ENCODE measurements at regions not wholly inside any gene's neighbourhood (a gene's known extent, or its start where the extent isn't known, plus 50 kb on each side); places are given as distances from the start of the nearest gene placed in this dataset.

DNA sequence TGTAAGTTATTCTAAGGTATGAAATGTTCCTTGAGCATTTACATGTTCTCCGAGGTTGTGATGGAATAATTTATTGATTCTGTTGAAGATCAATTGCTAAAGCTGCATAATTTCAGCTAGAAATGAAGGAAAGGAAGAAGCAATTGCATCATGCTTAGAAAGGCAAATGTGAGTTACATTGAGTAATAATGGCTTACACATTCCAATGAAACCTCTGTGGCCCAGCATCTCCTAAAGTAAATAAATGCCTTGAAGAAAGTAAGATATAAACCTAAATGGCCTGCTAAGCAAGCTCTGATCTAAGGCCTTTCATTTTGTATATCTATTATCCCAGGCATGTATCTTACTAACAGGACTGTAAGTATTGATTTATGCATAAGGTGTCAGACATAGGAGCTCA is 677.3 kb upstream of the RGMB start:
- DNase-seq, result no peak

- no peak for DNase-seq
Measured at GRCh38 chr5:98099448-98100105, 673.9 kb upstream of the RGMB start.

DNA sequence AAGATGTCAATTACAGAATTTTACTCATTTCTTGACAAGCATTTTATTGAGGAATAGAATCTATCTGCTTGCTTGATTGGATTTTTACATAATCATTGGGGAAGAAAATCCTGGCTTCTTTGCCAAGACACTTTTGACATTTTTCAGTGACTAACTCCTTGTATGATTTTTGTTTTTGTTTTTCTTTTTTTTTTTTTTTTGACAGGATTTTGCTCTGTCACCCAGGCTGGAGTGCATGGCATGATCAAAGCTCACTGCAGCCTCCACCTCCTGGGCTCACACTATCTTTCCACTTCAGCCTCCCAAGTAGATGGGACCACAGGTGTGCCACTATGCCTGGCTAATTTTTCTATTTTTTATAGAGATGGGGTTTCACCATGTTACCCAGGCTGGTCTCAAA is 672.3 kb upstream of the RGMB start:
- DNase-seq, result no peak

DNA sequence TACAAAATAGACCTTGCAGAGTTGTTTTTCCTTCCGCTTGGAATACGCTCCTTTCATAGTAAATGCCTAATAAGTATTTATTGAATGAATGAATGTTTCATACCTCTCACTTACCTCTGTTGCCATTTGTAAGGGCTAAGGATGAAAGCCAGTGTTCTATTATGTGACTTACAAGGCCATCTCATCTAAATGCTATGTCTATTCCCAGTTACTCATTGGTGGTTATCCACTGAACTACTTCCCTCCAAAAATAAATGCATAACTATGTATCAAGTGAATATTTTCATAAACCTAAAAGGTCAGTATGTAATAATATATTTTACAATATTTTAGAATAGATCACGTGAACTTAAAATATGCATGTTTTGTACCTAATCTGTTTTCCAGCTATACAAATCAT is 670.5 kb upstream of the RGMB start:
- no peak for DNase-seq

DNA sequence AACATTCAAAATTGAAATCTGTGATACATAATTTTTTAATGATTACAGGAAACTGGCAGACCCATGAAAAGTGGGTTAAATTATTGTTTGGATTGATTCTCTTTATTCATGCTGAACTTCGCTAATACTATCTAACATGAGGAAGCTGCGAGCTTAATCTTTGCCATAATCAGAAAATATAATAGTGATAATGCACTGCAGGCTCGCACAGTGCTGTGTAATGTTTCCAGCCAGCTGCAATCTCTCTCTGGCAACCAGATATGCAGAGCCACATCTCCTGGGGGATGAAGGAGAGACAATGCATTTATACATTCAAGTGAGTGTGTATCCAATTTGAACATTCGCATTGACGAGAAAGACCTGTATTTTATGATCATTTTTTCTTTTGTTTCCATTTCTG is 669.7 kb upstream of the RGMB start:
- no peak for DNase-seq

DNA sequence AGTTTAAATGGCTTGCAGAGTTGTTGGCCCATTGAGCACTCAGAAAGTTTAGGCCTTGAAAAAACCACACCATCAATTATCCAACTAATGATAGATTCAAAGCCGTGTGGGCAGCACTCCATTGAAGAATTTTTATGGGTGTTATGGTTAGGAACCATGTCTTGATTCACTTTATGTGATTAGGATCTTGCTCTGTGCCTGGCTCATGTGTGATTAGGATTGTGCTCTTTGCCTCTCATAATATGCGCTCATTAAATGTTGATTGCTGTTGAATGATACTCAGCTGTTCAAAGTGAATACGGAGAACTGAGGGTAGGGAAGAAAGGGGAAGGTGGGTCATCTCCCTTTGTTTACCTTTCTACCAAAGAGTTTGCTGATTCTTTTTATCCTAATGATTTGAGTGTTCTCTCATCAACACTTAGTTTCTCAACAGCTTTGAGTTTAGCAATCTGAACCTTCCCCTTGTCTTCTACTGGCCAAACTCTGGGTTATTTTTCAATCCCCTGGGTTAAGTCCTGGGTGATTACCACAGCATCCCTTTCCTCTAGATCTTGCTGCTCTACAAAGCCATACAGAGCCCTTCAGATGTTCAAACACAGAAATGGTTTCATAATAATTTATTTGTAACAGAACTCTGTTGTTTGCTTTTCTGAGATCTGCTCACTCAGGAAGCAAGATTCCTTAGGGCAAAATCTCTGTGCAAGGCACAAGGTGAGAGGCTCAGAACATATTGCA is 668.8 kb upstream of the RGMB start:
- DNase-seq, result no peak

GRCh38 chr5:98105681-98106080 is 667.8 kb upstream of the RGMB start:
- DNase-seq, result no peak

GRCh38 chr5:98106116-98107031 is 667.1 kb upstream of the RGMB start:
- DNase-seq, result no peak

DNA sequence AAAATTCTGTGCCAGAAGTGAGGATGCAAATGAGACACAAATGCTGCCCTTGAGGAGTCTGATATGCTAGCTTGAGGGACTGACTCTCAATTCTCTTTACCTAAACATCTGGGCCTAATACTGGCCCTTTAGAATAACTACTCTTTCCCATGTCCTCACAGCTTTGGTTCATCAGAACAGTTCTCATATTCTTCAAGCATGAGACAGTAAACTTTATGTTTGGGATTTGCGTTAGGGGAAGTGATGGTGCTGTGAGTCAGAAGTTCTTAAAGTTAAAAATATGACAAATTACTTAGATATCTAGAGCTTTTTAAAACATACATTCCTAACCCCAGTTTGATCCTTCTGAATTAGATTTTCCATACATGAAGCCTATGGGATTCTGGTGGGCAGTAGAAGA is 665.0 kb upstream of the RGMB start:
- DNase-seq, result no peak

DNA sequence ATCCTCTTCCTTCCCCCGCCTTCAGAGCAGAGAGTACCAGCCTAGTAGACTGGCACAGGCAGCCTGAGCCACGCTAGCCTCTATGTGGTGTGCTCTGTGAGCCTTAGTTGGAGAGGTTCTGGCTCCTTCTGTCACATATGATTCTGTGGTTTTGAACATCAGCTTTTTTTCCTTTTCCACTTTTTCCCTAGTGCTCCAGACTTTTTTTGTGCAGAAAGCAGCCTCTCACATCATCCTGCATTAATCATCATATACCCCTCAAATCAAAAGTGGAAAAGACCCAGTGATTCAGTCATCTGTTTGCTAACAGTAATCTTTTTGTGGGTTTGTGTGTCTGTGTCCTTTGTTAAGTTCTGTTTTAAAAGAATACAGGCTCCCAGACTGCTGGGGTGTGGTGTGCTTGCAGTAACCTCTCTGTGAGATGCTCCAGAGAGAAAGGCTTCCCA is 663.9 kb upstream of the RGMB start:
- no peak for DNase-seq

- DNase-seq, result no peak
Measured at GRCh38 chr5:98110282-98110691, 663.2 kb upstream of the RGMB start.

DNA sequence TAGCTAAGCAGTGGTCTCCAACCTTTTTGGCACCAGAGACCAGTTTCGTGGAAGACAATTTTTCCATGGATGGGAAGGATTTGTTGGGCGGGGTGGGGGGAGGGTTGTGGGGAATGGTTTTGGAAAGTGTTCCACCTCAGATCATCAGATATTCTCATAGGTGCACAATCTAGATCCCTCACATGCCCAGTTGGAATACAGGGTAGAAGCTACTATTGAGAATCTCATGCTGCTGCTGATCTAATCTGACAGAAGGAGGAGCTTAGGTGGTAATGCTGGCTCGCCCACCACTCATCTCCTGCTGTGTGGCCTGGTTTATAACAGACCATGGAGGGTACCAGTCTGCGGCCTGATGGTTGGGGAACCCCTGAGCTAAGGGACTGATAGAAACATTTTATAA is 662.7 kb upstream of the RGMB start:
- DNase-seq, result no peak

DNA sequence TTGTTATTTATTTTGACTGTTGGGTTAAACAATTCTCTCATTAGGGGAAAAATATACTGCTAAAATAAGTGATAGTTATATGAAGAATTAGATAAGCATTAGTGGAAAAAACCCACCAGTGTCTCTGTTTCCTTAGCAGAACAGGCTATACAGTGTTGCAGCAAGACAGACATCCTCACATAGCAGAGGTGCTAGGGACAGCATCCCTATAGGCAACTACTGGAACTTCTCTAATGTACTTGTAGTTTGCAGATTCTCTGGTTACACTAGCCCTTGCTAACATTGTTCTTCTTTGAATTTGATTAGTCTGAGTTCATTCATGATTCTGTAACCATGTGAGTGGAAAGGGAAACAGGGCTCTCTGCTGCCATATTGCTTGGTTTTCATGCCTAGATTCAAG is 661.8 kb upstream of the RGMB start:
- no peak for DNase-seq

GRCh38 chr5:98121036-98121936 is 652.2 kb upstream of the RGMB start:
- no peak for DNase-seq

DNA sequence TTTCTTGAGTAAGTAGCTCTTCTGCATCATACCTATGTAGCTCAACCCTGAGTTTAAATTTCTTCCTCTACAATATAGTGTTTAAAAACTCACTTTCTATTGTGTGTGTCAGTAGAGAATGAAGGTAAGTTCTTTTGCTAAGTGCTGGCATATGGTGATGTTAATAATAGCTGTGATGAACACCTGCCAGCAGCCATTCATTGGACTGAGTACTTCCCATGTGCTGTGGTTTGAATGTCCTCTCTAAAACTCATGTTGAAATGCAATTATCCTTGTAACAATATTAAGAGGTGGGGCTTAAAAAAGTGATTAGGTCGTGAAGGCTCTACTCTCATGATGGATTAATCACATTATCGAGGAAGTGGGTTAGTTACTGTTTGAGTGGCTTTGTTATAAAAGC is 645.2 kb upstream of the RGMB start:
- no peak for DNase-seq

- DNase-seq, result no peak
Measured at GRCh38 chr5:98128846-98129245, 644.6 kb upstream of the RGMB start.

DNA sequence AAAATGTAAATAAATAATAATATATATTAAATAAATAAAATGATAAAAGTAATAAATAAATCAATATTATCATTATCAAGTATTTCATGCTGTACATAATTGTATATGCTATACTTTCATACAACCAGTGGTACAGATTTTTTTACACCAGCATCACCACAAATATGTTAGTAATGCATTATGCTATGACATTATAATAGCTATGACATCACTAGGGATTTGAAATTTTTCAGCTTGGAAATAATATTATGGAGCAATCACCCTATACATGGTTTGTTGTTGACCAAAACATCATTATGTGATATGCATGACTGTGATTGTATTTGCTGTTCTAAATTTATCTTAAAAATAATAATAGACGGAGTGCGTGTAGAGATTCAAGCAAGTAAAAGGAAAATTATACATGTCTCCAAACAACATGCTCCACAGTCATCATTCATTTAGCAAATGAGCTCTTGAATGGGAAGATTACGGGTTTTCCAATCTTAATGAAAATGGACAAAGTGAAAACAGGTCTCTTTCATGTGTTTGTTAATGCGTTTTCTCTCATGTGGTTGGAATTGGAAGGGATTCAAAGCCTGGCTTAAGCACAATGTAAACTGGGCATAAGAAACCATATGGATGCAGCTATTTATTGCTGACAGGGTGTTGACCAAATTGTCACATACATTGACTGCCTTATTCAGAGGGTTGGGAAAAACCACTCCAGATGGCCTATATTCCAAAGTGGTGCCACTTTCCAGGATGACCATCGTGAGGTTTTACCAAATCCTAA is 643.0 kb upstream of the RGMB start:
- no peak for DNase-seq

DNA sequence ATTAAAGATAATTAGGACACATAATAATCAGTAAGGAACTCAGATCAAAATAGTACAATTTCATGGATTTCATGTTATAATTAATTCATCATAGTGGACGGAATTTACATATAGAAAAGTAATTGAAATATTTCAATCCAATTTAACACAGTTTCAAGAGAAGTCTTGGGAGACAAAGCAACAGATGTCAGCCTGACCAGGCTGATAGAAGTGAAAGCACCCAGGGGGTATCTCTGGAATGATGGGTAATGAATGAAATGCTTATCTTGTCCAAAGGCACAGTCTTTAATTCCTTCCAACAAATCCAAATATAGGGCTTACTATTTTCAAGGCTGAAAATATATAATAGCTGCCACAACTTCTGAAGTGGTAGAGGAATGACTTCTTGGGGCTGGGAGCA is 629.3 kb upstream of the RGMB start:
- DNase-seq, result no peak

DNA sequence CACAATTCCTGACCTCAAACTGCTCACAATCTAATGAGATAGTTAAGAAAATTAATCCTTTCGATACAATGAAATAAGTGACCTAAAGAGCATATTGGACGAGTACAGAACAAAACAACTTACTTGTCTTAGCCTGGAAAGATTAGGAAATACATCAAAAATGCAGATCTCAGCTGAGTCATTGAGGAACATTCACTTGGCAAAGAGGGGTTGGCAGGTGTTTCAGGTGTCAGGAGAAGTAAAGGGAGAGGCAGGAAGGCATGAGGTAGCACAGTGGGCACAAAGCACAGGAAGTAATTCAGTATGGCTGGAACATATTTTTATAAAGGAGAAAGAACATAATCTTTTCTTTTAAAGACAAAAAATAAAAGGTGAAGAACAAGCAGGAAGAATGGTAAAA is 628.8 kb upstream of the RGMB start:
- no peak for DNase-seq

GRCh38 chr5:98157368-98157767 is 616.1 kb upstream of the RGMB start:
- DNase-seq, result no peak

DNA sequence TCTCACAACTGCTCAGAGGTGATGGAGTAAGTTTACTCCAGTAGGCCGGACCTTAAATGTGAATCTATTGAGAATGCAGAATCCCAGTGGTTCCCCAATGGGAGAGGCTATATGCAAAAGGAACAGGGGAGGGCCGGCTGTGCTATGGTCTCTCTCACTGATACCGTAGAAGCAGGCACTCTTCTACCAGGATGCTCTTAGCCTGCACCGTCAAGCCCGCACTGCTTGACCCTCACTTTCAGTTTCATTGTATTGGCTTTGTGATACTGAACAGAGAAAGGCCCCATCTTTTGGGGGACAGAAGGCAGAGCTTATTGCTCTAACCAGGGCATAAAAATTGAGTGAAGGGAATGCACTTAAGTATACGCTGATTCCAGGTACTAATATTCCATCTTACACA is 615.0 kb upstream of the RGMB start:
- DNase-seq, result no peak
